ENCODE measurements at regions not wholly inside any gene's neighbourhood (a gene's known extent, or its start where the extent isn't known, plus 50 kb on each side); places are given as distances from the start of the nearest gene placed in this dataset.

- no peak for DNase-seq (ENCODE audit: extremely low spot score)
- ChIA-PET POLR2A (no interaction called here), CTCF (no interaction called here)
- TF ChIP-seq FOXA1 (IDR thresholded peaks at IDR 0.05) (no peak), SUZ12 (IDR thresholded peaks at IDR 0.05) (no peak), NFRKB (IDR thresholded peaks at IDR 0.05) (no peak), TARDBP (IDR thresholded peaks at IDR 0.05) (no peak), PKNOX1 (IDR thresholded peaks at IDR 0.05) (no peak), SP1 (IDR thresholded peaks at IDR 0.05) (no peak), BHLHE40 (IDR thresholded peaks at IDR 0.05; ENCODE audit: borderline replicate concordance) (no peak), LEF1 (IDR thresholded peaks at IDR 0.05; ENCODE audit: borderline replicate concordance) (no peak), CTBP1 (IDR thresholded peaks at IDR 0.05; ENCODE audit: borderline replicate concordance) (no peak), FOXK2 (IDR thresholded peaks at IDR 0.05) (no peak)
These were observed 156.1 kb upstream of the FSCB start for GRCh38 chr14:44663136-44663535.

GRCh38 chr14:44662250-44662891 is 155.3 kb upstream of the FSCB start:
- POLR2A ChIA-PET, result no interaction called here
- CTCF ChIA-PET, result no interaction called here
- no peak for DNase-seq (ENCODE audit: extremely low spot score)

GRCh38 chr14:44658389-44658696 is 151.3 kb upstream of the FSCB start:
- ChIA-PET CTCF (no interaction called here), POLR2A (no interaction called here)
- no peak for DNase-seq (ENCODE audit: extremely low spot score)
- no peak for TF ChIP-seq ARNT (IDR thresholded peaks at IDR 0.05)
- no peak for TF ChIP-seq HDGF (IDR thresholded peaks at IDR 0.05; ENCODE audit: borderline replicate concordance)
- no peak for TF ChIP-seq SP1 (IDR thresholded peaks at IDR 0.05)
- no peak for TF ChIP-seq PKNOX1 (IDR thresholded peaks at IDR 0.05)
- no peak for TF ChIP-seq ZNF384 (IDR thresholded peaks at IDR 0.05)
- TF ChIP-seq L3MBTL2 (conservative IDR thresholded peaks at IDR 0.05), result no peak

More at GRCh38 chr14:44662250-44662891, 155.3 kb upstream of the FSCB start:
- TF ChIP-seq LEF1 (IDR thresholded peaks at IDR 0.05; ENCODE audit: borderline replicate concordance) (no peak), FOXK2 (IDR thresholded peaks at IDR 0.05) (no peak), FOXM1 (IDR thresholded peaks at IDR 0.05; ENCODE audit: borderline replicate concordance) (no peak), BHLHE40 (IDR thresholded peaks at IDR 0.05; ENCODE audit: borderline replicate concordance) (no peak), SP1 (IDR thresholded peaks at IDR 0.05) (no peak), ZNF384 (IDR thresholded peaks at IDR 0.05) (no peak)

GRCh38 chr14:44657696-44658388 is 150.8 kb upstream of the FSCB start:
- CTCF ChIA-PET, result no interaction called here
- POLR2A ChIA-PET, result no interaction called here
- peak; percentile 5 for DNase-seq (ENCODE audit: extremely low spot score)
- no peak for TF ChIP-seq SUZ12 (IDR thresholded peaks at IDR 0.05)
- TF ChIP-seq CTBP1 (IDR thresholded peaks at IDR 0.05; ENCODE audit: borderline replicate concordance), result no peak
- TF ChIP-seq BHLHE40 (IDR thresholded peaks at IDR 0.05; ENCODE audit: borderline replicate concordance), result no peak
- no peak for TF ChIP-seq TARDBP (IDR thresholded peaks at IDR 0.05)
- no peak for TF ChIP-seq L3MBTL2 (conservative IDR thresholded peaks at IDR 0.05)
- TF ChIP-seq ARNT (IDR thresholded peaks at IDR 0.05), result no peak
- no peak for TF ChIP-seq NFRKB (IDR thresholded peaks at IDR 0.05)
- TF ChIP-seq ZNF384 (IDR thresholded peaks at IDR 0.05), result no peak
- TF ChIP-seq FOXA1 (IDR thresholded peaks at IDR 0.05), result no peak
- no peak for TF ChIP-seq FOXK2 (IDR thresholded peaks at IDR 0.05)
- TF ChIP-seq SP1 (IDR thresholded peaks at IDR 0.05), result no peak
- no peak for TF ChIP-seq LEF1 (IDR thresholded peaks at IDR 0.05; ENCODE audit: borderline replicate concordance)
- TF ChIP-seq HDGF (IDR thresholded peaks at IDR 0.05; ENCODE audit: borderline replicate concordance), result no peak

GRCh38 chr14:44657203-44657602 is 150.1 kb upstream of the FSCB start:
- TF ChIP-seq FOXA1 (IDR thresholded peaks at IDR 0.05) (no peak), PKNOX1 (IDR thresholded peaks at IDR 0.05) (no peak), ZNF384 (IDR thresholded peaks at IDR 0.05) (no peak), FOXM1 (IDR thresholded peaks at IDR 0.05; ENCODE audit: borderline replicate concordance) (no peak), TARDBP (IDR thresholded peaks at IDR 0.05) (no peak), BHLHE40 (IDR thresholded peaks at IDR 0.05; ENCODE audit: borderline replicate concordance) (no peak), HDGF (IDR thresholded peaks at IDR 0.05; ENCODE audit: borderline replicate concordance) (no peak), FOXK2 (IDR thresholded peaks at IDR 0.05) (no peak), NFRKB (IDR thresholded peaks at IDR 0.05) (no peak), L3MBTL2 (conservative IDR thresholded peaks at IDR 0.05) (no peak), SP1 (IDR thresholded peaks at IDR 0.05) (no peak), SUZ12 (IDR thresholded peaks at IDR 0.05) (no peak), CTBP1 (IDR thresholded peaks at IDR 0.05; ENCODE audit: borderline replicate concordance) (no peak), ARNT (IDR thresholded peaks at IDR 0.05) (no peak), LEF1 (IDR thresholded peaks at IDR 0.05; ENCODE audit: borderline replicate concordance) (no peak), ELF4 (IDR thresholded peaks at IDR 0.05) (no peak)
- DNase-seq (ENCODE audit: extremely low spot score), result no peak
- CTCF ChIA-PET, result no interaction called here

GRCh38 chr14:44654591-44654990 is 147.5 kb upstream of the FSCB start:
- ChIA-PET POLR2A (no interaction called here), CTCF (no interaction called here)
- TF ChIP-seq FOXK2 (IDR thresholded peaks at IDR 0.05), result no peak
- no peak for TF ChIP-seq ELF4 (IDR thresholded peaks at IDR 0.05)
- TF ChIP-seq SP1 (IDR thresholded peaks at IDR 0.05), result no peak
- no peak for TF ChIP-seq L3MBTL2 (conservative IDR thresholded peaks at IDR 0.05)
- TF ChIP-seq HDGF (IDR thresholded peaks at IDR 0.05; ENCODE audit: borderline replicate concordance), result no peak
- DNase-seq (ENCODE audit: extremely low spot score), result no peak

More at GRCh38 chr14:44657203-44657602, 150.1 kb upstream of the FSCB start:
- POLR2A ChIA-PET, result no interaction called here

Measured in HEK293T (cell line).